Suppressor macrophage treated with lipopolysaccharide for 1 hour (primary cell): ENCODE measurements at regions not wholly inside any gene's neighbourhood (a gene's known extent, or its start where the extent isn't known, plus 50 kb on each side); places are given as distances from the start of the nearest gene placed in this dataset.

Experiments
- DNase-seq, 3 donors: peaks; one replicate each; pipeline ENCODE4 v3.0.0-alpha.2; 2020 to 2022

- no peak for DNase-seq
Observed at GRCh38 chr9:85884256-85884655, 56.7 kb upstream of the NAA35 start.

GRCh38 chr9:85890962-85891361, 50.0 kb upstream of the NAA35 start:
- DNase-seq = no peak
